Brain microvascular endothelial cell (primary cell): ENCODE measurements at regions not wholly inside any gene's neighbourhood (a gene's known extent, or its start where the extent isn't known, plus 50 kb on each side); places are given as distances from the start of the nearest gene placed in this dataset.

Source experiments
- DNase-seq: peaks from one replicate; pipeline ENCODE4 v3.0.0-alpha.2; 2020
- H3K27ac ChIP-seq: fragments of 250-450 bp; sonication (Bioruptor Pico); 2 replicates; pipeline ENCODE4 v1.5.1; 2020; ENCODE audit warnings: mild to moderate bottlenecking, moderate library complexity
- H3K27me3 ChIP-seq: fragments of 250-450 bp; sonication (Bioruptor Pico); replicated peaks from 2 replicates; pipeline ENCODE4 v1.5.1; 2020; ENCODE audit warnings: mild to moderate bottlenecking
- H3K36me3 ChIP-seq: fragments of 250-450 bp; sonication (Bioruptor Pico); replicated peaks from 2 replicates; pipeline ENCODE4 v1.5.1; 2020; ENCODE audit warnings: mild to moderate bottlenecking
- H3K4me3 ChIP-seq: 2 replicates; pipeline ENCODE4 v1.5.1; 2011; ENCODE audit warnings: low read depth, mild to moderate bottlenecking, control low read depth, low read length, moderate library complexity
- in situ Hi-C: cut with HindIII; loops from 2 replicates; pipeline ENCODE4 v1.10.0; 2017; ENCODE audit warnings: low sequenced_read_pairs, low pct_ligation_motif_present
- TF ChIP-seq, protein P1 (sequence below): IDR thresholded peaks from 2 replicates; pipeline ENCODE4 v1.5.1; 2011; ENCODE audit warnings: low read depth, mild to moderate bottlenecking, moderate library complexity, low read length, control low read depth, inconsistent platforms; ENCODE audit errors: missing control alignments

GRCh38 chr5:91641730-91642350 is 258.7 kb upstream of the ARRDC3 start:
- no peak for DNase-seq
- no peaks in the 10 kb centered on the region for H3K27me3 ChIP-seq
- in situ Hi-C loops: no loop called here
- TF ChIP-seq, protein P1, sequence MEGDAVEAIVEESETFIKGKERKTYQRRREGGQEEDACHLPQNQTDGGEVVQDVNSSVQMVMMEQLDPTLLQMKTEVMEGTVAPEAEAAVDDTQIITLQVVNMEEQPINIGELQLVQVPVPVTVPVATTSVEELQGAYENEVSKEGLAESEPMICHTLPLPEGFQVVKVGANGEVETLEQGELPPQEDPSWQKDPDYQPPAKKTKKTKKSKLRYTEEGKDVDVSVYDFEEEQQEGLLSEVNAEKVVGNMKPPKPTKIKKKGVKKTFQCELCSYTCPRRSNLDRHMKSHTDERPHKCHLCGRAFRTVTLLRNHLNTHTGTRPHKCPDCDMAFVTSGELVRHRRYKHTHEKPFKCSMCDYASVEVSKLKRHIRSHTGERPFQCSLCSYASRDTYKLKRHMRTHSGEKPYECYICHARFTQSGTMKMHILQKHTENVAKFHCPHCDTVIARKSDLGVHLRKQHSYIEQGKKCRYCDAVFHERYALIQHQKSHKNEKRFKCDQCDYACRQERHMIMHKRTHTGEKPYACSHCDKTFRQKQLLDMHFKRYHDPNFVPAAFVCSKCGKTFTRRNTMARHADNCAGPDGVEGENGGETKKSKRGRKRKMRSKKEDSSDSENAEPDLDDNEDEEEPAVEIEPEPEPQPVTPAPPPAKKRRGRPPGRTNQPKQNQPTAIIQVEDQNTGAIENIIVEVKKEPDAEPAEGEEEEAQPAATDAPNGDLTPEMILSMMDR: peak; percentile 26
- no peaks in the 10 kb centered on the region for H3K36me3 ChIP-seq
- H3K27ac ChIP-seq: no peak overlapping the region
- H3K4me3 ChIP-seq: no peak overlapping the region

DNA sequence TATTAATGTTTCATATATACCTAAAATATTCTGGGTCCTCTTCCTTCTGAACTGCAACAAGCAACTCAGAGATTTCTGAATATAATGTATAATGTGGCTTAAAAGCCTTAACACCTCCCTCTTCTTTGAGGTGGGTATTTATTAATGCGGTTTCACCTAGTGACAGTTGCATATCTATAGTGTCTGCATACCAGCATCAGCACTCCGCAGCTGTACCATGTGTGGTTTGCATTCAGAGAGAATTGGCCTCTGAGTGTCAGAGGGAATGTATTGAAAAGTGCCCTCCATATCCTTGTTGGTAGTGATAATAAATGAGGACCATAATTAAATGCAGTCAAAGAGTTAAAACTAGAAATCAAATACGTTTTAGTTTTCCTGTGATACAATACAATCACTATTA is 256.6 kb upstream of the ARRDC3 start:
- Histone ChIP-seq H3K4me3 (no peak overlapping the region), H3K27me3 (no peaks in the 10 kb centered on the region), H3K36me3 (no peaks in the 10 kb centered on the region), H3K27ac (no peak overlapping the region)
- TF ChIP-seq, protein P1: no peak
- no peak for DNase-seq
- in situ Hi-C loops: no loop called here

DNA sequence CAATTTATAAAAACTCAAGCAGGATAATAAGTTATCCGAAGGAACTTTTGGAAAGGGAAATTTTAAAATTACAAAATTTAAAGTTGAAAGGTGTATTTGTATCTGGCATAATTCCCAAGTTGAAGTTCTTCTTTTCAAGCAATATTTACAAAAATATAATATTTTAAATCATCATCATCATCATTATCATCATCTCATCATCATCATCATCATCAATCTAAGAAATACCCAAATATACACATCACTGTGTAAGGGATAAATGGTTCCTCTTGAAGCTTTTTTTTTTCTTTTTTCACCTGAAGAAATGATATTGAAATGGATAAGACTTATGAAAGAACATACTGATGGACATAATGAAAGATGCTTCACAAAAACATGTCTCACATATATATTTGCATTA is 254.9 kb upstream of the ARRDC3 start:
- Histone ChIP-seq H3K36me3 (no peaks in the 10 kb centered on the region), H3K27me3 (no peaks in the 10 kb centered on the region), H3K27ac (no peak overlapping the region), H3K4me3 (no peak overlapping the region)
- no peak for DNase-seq
- in situ Hi-C loops: no loop called here
- TF ChIP-seq, protein P1: no peak

GRCh38 chr5:91635950-91636734 is 253.0 kb upstream of the ARRDC3 start:
- TF ChIP-seq, protein P1: peak; percentile 39
- Histone ChIP-seq H3K27ac (no peak overlapping the region), H3K36me3 (no peaks in the 10 kb centered on the region), H3K4me3 (no peak overlapping the region), H3K27me3 (no peaks in the 10 kb centered on the region)
- in situ Hi-C loops: no loop called here
- no peak for DNase-seq

DNA sequence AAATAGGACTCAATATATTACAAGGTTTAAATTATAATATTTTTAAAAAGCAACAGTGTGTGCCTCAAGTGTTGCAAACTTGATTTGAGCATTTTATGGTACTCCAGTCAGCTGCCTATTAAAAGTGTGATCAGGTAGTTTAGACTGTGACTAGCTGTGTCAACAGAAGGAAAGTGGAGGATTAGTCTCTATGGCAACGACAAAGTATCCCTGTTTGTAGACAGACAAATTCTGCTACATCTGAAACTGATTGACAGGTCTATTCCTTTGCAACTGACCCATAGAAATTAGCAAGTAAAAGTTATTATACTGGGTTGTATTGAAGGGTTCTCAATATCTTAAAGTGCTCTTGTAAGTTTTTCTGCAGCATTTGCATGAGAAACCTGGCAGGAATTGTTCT is 249.8 kb upstream of the ARRDC3 start:
- in situ Hi-C loops: no loop called here
- DNase-seq: no peak
- TF ChIP-seq, protein P1: no peak
- Histone ChIP-seq H3K27me3 (no peaks in the 10 kb centered on the region), H3K4me3 (no peak overlapping the region), H3K27ac (no peak overlapping the region), H3K36me3 (no peaks in the 10 kb centered on the region)
